SK-N-SH (cell line): ENCODE measurements at regions not wholly inside any gene's neighbourhood (a gene's known extent, or its start where the extent isn't known, plus 50 kb on each side); places are given as distances from the start of the nearest gene placed in this dataset.

Source experiments
- CTCF ChIA-PET: fragments of 300-600, 350-600 bp; formaldehyde crosslinking; extraction: SDS; loops from one replicate; lab custom pipeline; 2021; lab: Yijun Ruan, JAX
- POLR2A ChIA-PET: fragments of 350-600 bp; sonication (Branson Sonifier 250); formaldehyde crosslinking; extraction: SDS; loops from one replicate; lab custom pipeline; 2020; ENCODE audit warnings: antibody characterized with exemption, inconsistent platforms; lab: Yijun Ruan, JAX
- DNase-seq: peaks from one replicate; pipeline ENCODE4 v3.0.0; 2012
- H2AFZ ChIP-seq: fragments of 200-600 bp; sonication (generic); 2 replicates; pipeline ENCODE4 v1.8.1; 2016; ENCODE audit warnings: antibody characterized with exemption, mild to moderate bottlenecking, low read depth
- H3F3A ChIP-seq: fragments of 200-600 bp; sonication (generic); replicated peaks from 2 replicates; pipeline ENCODE3; 2016; ENCODE audit warnings: antibody characterized with exemption, mild to moderate bottlenecking; ENCODE audit not compliant: insufficient read depth
- H3K27ac ChIP-seq, 2 experiments: fragments of 200-500 bp in 1 of 2; fragments of 200-600 bp in 1 of 2; sonication (Bioruptor generic) in 1 of 2; sonication (generic), shearing (Covaris generic) in 1 of 2; 2 replicates each; pipeline versions ENCODE4 v1.5.1 to v1.6.1; 2014 to 2016; ENCODE audit warnings: low read depth in 2 of 2, inconsistent platforms in 1 of 2, low read length in 1 of 2, mild to moderate bottlenecking in 1 of 2, mixed read lengths in 1 of 2
- H3K27me3 ChIP-seq: fragments of 200-600 bp; sonication (generic), shearing (Covaris generic); 2 replicates; pipeline ENCODE4 v1.6.1; 2016; ENCODE audit warnings: mixed run types; ENCODE audit not compliant: insufficient read depth
- H3K36me3 ChIP-seq, 2 experiments: fragments of 200-500 bp in 1 of 2; fragments of 200-600 bp in 1 of 2; sonication (Bioruptor generic) in 1 of 2; sonication (generic) in 1 of 2; replicated peaks in 1 of 2; 2 replicates each; pipeline versions ENCODE3 to v1.5.1; 2014 to 2016; ENCODE audit warnings: low read length in 1 of 2, mild to moderate bottlenecking in 1 of 2; ENCODE audit not compliant: insufficient read depth in 2 of 2, control insufficient read depth in 1 of 2
- H3K4me1 ChIP-seq, 2 experiments: fragments of 200-500 bp in 1 of 2; fragments of 200-600 bp in 1 of 2; sonication (Bioruptor generic) in 1 of 2; sonication (generic), shearing (Covaris generic) in 1 of 2; 2 replicates each; pipeline versions ENCODE4 v1.5.1 to v1.6.1; 2014 to 2016; ENCODE audit warnings: low read depth in 1 of 2, low read length in 1 of 2, mixed run types in 1 of 2; ENCODE audit not compliant: insufficient read depth in 2 of 2, control insufficient read depth in 1 of 2
- H3K4me2 ChIP-seq: fragments of 200-600 bp; sonication (generic), shearing (Covaris generic); 2 replicates; pipeline ENCODE4 v1.6.1; 2017; ENCODE audit warnings: mixed run types
- H3K4me3 ChIP-seq, 2 experiments: fragments of 200-500 bp in 1 of 2; fragments of 200-600 bp in 1 of 2; sonication (Bioruptor generic) in 1 of 2; sonication (generic), shearing (Covaris generic) in 1 of 2; 2 replicates each; pipeline versions ENCODE4 v1.5.1 to v1.8.1; 2014 to 2016; ENCODE audit warnings: low read depth in 2 of 2, inconsistent platforms in 1 of 2, low read length in 1 of 2, mild to moderate bottlenecking in 1 of 2, mixed read lengths in 1 of 2, moderate library complexity in 1 of 2
- H3K79me2 ChIP-seq: fragments of 200-600 bp; sonication (generic); 2 replicates; pipeline ENCODE4 v1.8.1; 2017; ENCODE audit warnings: mild to moderate bottlenecking; ENCODE audit not compliant: insufficient read depth
- H3K9ac ChIP-seq: fragments of 200-600 bp; sonication (generic); 2 replicates; pipeline ENCODE4 v1.6.1; 2017; ENCODE audit warnings: mixed run types
- H3K9me2 ChIP-seq: fragments of 200-600 bp; sonication (generic); 2 replicates; pipeline ENCODE4 v1.6.1; 2017; ENCODE audit warnings: mixed run types
- H3K9me3 ChIP-seq: fragments of 200-600 bp; sonication (generic); 2 replicates; pipeline ENCODE4 v1.6.1; 2017; ENCODE audit warnings: mixed run types, mild to moderate bottlenecking, moderate library complexity
- H4K20me1 ChIP-seq: fragments of 200-600 bp; sonication (generic); 2 replicates; pipeline ENCODE4 v1.6.1; 2017; ENCODE audit warnings: mild to moderate bottlenecking, mixed run types; ENCODE audit not compliant: insufficient read depth
- CHD2 ChIP-seq: fragments of 150-350 bp; IDR thresholded peaks from 2 replicates; pipeline ENCODE4 v1.6.1; 2018; ENCODE audit warnings: low read length; ENCODE audit not compliant: partially characterized antibody
- ELF1 ChIP-seq: IDR thresholded peaks from 2 replicates; pipeline ENCODE4 v1.4.0; 2012
- EP300 ChIP-seq, 2 experiments: IDR thresholded peaks; 2 replicates each; pipeline versions ENCODE4 v1.4.0 to v1.6.1; 2012; ENCODE audit warnings: borderline replicate concordance in 1 of 2, low read depth in 1 of 2, low read length in 1 of 2
- EZH2phosphoT487 ChIP-seq: fragments of 200-600 bp; sonication (generic); IDR thresholded peaks from 2 replicates; pipeline ENCODE4 v1.6.1; 2017; ENCODE audit warnings: low read depth, mixed run types, mild to moderate bottlenecking, antibody characterized with exemption, moderate library complexity, borderline replicate concordance
- FOXM1 ChIP-seq: IDR thresholded peaks from 2 replicates; pipeline ENCODE4 v1.4.0; 2012; ENCODE audit warnings: low read depth, mild to moderate bottlenecking
- GABPA ChIP-seq: IDR thresholded peaks from 2 replicates; pipeline ENCODE4 v1.4.0; 2012; ENCODE audit warnings: low read depth, mild to moderate bottlenecking
- JUND ChIP-seq: IDR thresholded peaks from 2 replicates; pipeline ENCODE4 v1.4.0; 2012
- MEF2A ChIP-seq: IDR thresholded peaks from 2 replicates; pipeline ENCODE4 v1.4.0; 2012; ENCODE audit warnings: low read depth, borderline replicate concordance
- MXI1 ChIP-seq: IDR thresholded peaks from 2 replicates; pipeline ENCODE4 v1.6.1; 2012; ENCODE audit warnings: mild to moderate bottlenecking, low read depth, low read length, improper control_type of control experiment
- NRF1 ChIP-seq: IDR thresholded peaks from 2 replicates; pipeline ENCODE4 v1.6.1; 2012; ENCODE audit warnings: low read depth, mild to moderate bottlenecking, low read length
- POLR2AphosphoS5 ChIP-seq: IDR thresholded peaks from 2 replicates; pipeline ENCODE4 v1.6.1; 2012; ENCODE audit warnings: low read depth, low read length
- RAD21 ChIP-seq: IDR thresholded peaks from 2 replicates; pipeline ENCODE4 v1.6.1; 2012; ENCODE audit warnings: mild to moderate bottlenecking, low read length
- RFX5 ChIP-seq: IDR thresholded peaks from 2 replicates; pipeline ENCODE4 v1.6.1; 2012; ENCODE audit warnings: mild to moderate bottlenecking, improper control_type of control experiment, low read length
- SIN3A ChIP-seq: IDR thresholded peaks from 2 replicates; pipeline ENCODE4 v1.6.1; 2012; ENCODE audit warnings: low read depth, mild to moderate bottlenecking, low read length, moderate library complexity, borderline replicate concordance
- SMC3 ChIP-seq: IDR thresholded peaks from 2 replicates; pipeline ENCODE4 v1.6.1; 2012; ENCODE audit warnings: low read depth, low read length, improper control_type of control experiment
- TAF1 ChIP-seq: IDR thresholded peaks from 2 replicates; pipeline ENCODE4 v1.6.1; 2012; ENCODE audit warnings: low read depth, mild to moderate bottlenecking, low read length, moderate library complexity, borderline replicate concordance
- TCF12 ChIP-seq: IDR thresholded peaks from 2 replicates; pipeline ENCODE4 v1.4.0; 2012
- TEAD4 ChIP-seq: IDR thresholded peaks from 2 replicates; pipeline ENCODE4 v1.4.0; 2012; ENCODE audit warnings: mild to moderate bottlenecking, borderline replicate concordance; ENCODE audit not compliant: insufficient read depth
- YY1 ChIP-seq: IDR thresholded peaks from 2 replicates; pipeline ENCODE4 v1.4.0; 2012; ENCODE audit warnings: low read depth, mild to moderate bottlenecking
- WGBS: methylation state at CpG from one replicate; pipeline ENCODE4 v1.1.6; 2017; ENCODE audit warnings: low lambda C conversion rate; 5-methylcytosine and 5-hydroxymethylcytosine counted together
- TF ChIP-seq, protein P1 (sequence below): fragments of 150-350 bp; IDR thresholded peaks from 2 replicates; pipeline ENCODE4 v1.6.1; 2016; ENCODE audit warnings: mild to moderate bottlenecking, low read depth, low read length
- TF ChIP-seq, protein P2 (sequence below): IDR thresholded peaks from 2 replicates; pipeline ENCODE4 v1.6.1; 2012; ENCODE audit warnings: mild to moderate bottlenecking, low read depth, low read length, moderate library complexity
- TF ChIP-seq, protein P3 (sequence below): fragments of 150-350 bp; IDR thresholded peaks from 2 replicates; pipeline ENCODE4 v1.6.1; 2017; ENCODE audit warnings: antibody characterized with exemption, low read length, low read depth, borderline replicate concordance
- TF ChIP-seq, protein P4 (sequence below): fragments of 200-600 bp; sonication (generic); IDR thresholded peaks from 2 replicates; pipeline ENCODE4 v1.6.1; 2017; ENCODE audit warnings: antibody characterized with exemption, mild to moderate bottlenecking, moderate library complexity
- TF ChIP-seq, protein P5 (sequence below): IDR thresholded peaks from 2 replicates; pipeline ENCODE4 v1.4.0; 2012; ENCODE audit warnings: low read depth, borderline replicate concordance

DNA sequence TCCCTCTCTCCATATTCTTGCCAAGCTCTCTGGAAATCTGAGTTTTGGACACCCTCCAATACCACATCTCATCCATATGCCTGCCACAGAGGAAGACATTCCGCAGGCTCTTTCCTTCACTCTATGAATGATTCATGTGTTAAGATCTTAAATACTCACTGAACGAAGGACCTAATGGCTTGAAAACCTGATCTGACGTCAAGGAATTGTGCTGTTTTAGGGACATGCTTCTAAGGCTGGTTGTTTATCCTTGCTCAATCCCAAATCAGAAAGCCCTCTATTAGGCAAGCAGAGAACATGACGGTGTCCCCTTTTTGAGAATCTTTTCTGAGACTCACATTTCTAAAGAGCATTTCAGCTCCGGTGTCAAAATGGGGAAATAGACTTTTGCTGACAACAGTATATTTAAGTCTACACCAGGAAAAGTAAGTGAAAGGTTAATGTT lies 83.7 kb upstream of the GALNT5 start:
- H3K27me3 ChIP-seq = no peaks in the 10 kb centered on the region
- H3K9me2 ChIP-seq = no peaks in the 10 kb centered on the region
- H4K20me1 ChIP-seq = no peaks in the 10 kb centered on the region
- ChIA-PET POLR2A (no interaction called here), CTCF (no interaction called here)
- H3K4me2 ChIP-seq = peak overlapping the region; percentile 35; the same call in 1 of the 2 replicates
- no peaks in the 10 kb centered on the region for H3K79me2 ChIP-seq
- H2AFZ ChIP-seq = peak overlapping the region; percentile 32
- H3K36me3 ChIP-seq = no peaks in the 10 kb centered on the region
- no peaks in the 10 kb centered on the region for H3K9me3 ChIP-seq
- H3K4me1 ChIP-seq = peaks cover 0 to 17% of the 10 kb centered on the region in 2 experiments; a peak in 3 of 4 replicates
- 1% methylated on average over 5 of the region's 5 CpGs for WGBS
- H3K27ac ChIP-seq = peak overlapping the region; percentile 79 to 98; a peak in 3 of 4 replicates
- peak overlapping the region in 1 of 2 experiments; percentile 21; a peak in 3 of 4 replicates for H3K4me3 ChIP-seq
- H3K9ac ChIP-seq = peak overlapping the region; percentile 54
- peak; percentile 4 for DNase-seq
- peaks cover 30% of the 10 kb centered on the region for H3F3A ChIP-seq
- no peak for TF ChIP-seq RAD21
- TF ChIP-seq, protein P1, sequence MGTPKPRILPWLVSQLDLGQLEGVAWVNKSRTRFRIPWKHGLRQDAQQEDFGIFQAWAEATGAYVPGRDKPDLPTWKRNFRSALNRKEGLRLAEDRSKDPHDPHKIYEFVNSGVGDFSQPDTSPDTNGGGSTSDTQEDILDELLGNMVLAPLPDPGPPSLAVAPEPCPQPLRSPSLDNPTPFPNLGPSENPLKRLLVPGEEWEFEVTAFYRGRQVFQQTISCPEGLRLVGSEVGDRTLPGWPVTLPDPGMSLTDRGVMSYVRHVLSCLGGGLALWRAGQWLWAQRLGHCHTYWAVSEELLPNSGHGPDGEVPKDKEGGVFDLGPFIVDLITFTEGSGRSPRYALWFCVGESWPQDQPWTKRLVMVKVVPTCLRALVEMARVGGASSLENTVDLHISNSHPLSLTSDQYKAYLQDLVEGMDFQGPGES = no peak
- TF ChIP-seq TAF1 = peak; percentile 25; the same call in 1 of the 2 replicates
- no peak for TF ChIP-seq NRF1
- no peak for TF ChIP-seq EZH2phosphoT487
- TF ChIP-seq ELF1 = no peak
- TF ChIP-seq, protein P2, sequence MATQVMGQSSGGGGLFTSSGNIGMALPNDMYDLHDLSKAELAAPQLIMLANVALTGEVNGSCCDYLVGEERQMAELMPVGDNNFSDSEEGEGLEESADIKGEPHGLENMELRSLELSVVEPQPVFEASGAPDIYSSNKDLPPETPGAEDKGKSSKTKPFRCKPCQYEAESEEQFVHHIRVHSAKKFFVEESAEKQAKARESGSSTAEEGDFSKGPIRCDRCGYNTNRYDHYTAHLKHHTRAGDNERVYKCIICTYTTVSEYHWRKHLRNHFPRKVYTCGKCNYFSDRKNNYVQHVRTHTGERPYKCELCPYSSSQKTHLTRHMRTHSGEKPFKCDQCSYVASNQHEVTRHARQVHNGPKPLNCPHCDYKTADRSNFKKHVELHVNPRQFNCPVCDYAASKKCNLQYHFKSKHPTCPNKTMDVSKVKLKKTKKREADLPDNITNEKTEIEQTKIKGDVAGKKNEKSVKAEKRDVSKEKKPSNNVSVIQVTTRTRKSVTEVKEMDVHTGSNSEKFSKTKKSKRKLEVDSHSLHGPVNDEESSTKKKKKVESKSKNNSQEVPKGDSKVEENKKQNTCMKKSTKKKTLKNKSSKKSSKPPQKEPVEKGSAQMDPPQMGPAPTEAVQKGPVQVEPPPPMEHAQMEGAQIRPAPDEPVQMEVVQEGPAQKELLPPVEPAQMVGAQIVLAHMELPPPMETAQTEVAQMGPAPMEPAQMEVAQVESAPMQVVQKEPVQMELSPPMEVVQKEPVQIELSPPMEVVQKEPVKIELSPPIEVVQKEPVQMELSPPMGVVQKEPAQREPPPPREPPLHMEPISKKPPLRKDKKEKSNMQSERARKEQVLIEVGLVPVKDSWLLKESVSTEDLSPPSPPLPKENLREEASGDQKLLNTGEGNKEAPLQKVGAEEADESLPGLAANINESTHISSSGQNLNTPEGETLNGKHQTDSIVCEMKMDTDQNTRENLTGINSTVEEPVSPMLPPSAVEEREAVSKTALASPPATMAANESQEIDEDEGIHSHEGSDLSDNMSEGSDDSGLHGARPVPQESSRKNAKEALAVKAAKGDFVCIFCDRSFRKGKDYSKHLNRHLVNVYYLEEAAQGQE = peak; percentile 58; the same call in 1 of the 2 replicates
- TF ChIP-seq, protein P3, sequence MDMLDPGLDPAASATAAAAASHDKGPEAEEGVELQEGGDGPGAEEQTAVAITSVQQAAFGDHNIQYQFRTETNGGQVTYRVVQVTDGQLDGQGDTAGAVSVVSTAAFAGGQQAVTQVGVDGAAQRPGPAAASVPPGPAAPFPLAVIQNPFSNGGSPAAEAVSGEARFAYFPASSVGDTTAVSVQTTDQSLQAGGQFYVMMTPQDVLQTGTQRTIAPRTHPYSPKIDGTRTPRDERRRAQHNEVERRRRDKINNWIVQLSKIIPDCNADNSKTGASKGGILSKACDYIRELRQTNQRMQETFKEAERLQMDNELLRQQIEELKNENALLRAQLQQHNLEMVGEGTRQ = no peak
- TF ChIP-seq EP300 (IDR thresholded peaks at IDR 0.05; ENCODE audit: borderline replicate concordance in 1 of 2, low read depth in 1 of 2, low read length in 1 of 2) = peak; percentile 72 to 96
- peak; percentile 99 for TF ChIP-seq TCF12
- 0 out of 2 replicates have a peak, but pooled peaks have one; percentile 36 for TF ChIP-seq YY1
- TF ChIP-seq RFX5 = no peak
- TF ChIP-seq GABPA = no peak
- TF ChIP-seq TEAD4 = peak; percentile 94
- TF ChIP-seq CHD2 = no peak
- TF ChIP-seq, protein P4, sequence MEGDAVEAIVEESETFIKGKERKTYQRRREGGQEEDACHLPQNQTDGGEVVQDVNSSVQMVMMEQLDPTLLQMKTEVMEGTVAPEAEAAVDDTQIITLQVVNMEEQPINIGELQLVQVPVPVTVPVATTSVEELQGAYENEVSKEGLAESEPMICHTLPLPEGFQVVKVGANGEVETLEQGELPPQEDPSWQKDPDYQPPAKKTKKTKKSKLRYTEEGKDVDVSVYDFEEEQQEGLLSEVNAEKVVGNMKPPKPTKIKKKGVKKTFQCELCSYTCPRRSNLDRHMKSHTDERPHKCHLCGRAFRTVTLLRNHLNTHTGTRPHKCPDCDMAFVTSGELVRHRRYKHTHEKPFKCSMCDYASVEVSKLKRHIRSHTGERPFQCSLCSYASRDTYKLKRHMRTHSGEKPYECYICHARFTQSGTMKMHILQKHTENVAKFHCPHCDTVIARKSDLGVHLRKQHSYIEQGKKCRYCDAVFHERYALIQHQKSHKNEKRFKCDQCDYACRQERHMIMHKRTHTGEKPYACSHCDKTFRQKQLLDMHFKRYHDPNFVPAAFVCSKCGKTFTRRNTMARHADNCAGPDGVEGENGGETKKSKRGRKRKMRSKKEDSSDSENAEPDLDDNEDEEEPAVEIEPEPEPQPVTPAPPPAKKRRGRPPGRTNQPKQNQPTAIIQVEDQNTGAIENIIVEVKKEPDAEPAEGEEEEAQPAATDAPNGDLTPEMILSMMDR = no peak
- no peak for TF ChIP-seq MXI1
- TF ChIP-seq SIN3A = peak; percentile 93; the same call in 1 of the 2 replicates
- TF ChIP-seq JUND = peak; percentile 96
- peak; percentile 63; the same call in 1 of the 2 replicates for TF ChIP-seq MEF2A
- peak; percentile 91 for TF ChIP-seq FOXM1
- TF ChIP-seq SMC3 = no peak
- TF ChIP-seq, protein P5, sequence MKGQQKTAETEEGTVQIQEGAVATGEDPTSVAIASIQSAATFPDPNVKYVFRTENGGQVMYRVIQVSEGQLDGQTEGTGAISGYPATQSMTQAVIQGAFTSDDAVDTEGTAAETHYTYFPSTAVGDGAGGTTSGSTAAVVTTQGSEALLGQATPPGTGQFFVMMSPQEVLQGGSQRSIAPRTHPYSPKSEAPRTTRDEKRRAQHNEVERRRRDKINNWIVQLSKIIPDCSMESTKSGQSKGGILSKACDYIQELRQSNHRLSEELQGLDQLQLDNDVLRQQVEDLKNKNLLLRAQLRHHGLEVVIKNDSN = no peak
- TF ChIP-seq POLR2AphosphoS5 = peak; percentile 90
